ENCODE measurements at regions not wholly inside any gene's neighbourhood (a gene's known extent, or its start where the extent isn't known, plus 50 kb on each side); places are given as distances from the start of the nearest gene placed in this dataset.
"Not testable (repeated sequence)": the region's sequence is repeated elsewhere in the genome, so short reads cannot be mapped to it uniquely, and the experiment has no call there.

DNA sequence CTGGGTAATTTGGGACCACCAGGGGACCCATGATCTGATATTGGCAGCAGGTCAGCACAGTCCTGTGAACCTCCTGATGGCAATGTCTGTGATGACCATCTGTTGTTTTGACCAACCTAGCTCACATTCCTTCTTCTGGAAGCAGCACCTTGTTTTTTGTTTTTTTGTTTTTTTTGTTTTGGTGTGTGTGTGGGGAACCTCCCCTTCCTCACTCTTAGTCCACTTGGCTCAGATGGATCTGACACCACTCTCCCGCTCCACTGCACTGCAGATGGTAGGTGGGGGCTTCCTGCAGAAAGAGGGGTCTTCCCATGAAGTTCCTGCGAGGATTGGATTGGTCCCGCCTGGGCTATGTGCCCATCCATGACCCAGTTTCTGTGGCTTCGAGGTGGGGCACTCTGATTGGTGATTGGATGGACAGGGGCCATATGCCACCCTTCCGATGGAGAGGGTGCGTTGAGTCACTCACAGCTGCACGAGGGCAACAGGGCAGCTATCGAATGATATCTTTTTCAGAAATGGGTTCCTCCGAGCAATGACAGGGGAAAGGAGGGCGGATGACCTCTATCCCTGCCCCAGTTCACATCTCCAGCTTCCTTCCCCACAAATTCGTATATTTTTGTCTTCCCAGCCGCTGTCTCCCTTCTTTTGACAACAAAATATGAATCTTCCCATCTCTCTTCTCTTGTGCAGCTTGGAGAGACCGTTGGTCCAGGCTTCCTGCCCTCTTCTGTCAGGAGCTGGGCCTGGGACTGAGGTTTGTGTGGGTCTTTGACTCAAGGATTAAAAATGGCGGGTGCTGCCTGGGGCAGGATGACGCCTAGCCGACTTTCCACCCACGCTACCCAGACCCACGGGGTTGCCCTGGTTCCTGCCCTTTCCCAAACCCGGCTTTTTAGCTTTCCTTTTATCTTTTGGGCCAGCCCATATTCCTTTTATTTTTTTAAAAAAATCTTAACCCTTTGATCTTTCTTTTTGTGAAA is 132.1 kb upstream of the KCNG1 start:
- DNase-seq = no peak

GRCh38 chr20:51153867-51154707 is 131.2 kb upstream of the KCNG1 start:
- DNase-seq = no peak

- no peak for DNase-seq
Measured at GRCh38 chr20:51148941-51149340, 126.0 kb upstream of the KCNG1 start.

- no peak for DNase-seq
Measured at GRCh38 chr20:51144476-51144875, 121.6 kb upstream of the KCNG1 start.

GRCh38 chr20:51143652-51144051 is 120.7 kb upstream of the KCNG1 start:
- no peak for DNase-seq

GRCh38 chr20:51142448-51142847 is 119.5 kb upstream of the KCNG1 start:
- no peak for DNase-seq

DNA sequence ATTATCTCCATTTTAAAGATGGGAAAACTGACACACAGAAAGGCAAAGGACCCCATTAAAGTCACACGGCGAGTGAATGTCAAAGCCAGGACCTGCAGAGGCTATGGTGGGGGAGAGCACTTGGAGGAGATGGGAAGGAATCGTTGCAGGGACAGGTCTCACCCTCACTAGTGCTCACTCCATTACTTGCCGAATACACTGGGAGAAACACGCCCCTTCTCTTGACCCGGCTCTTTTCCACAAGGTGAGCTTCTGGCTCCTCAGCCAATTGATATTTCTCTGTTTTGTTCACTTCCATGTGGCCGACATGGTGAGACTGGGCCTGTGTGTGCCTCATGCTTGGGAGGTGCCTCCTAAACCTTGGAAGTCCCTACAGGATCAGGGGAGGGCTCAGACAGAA is 117.8 kb upstream of the KCNG1 start:
- DNase-seq = no peak

- DNase-seq = no peak
Measured at GRCh38 chr20:51139891-51140290, 117.0 kb upstream of the KCNG1 start.

- DNase-seq = no peak
Measured at GRCh38 chr20:51138576-51138975, 115.7 kb upstream of the KCNG1 start.

DNA sequence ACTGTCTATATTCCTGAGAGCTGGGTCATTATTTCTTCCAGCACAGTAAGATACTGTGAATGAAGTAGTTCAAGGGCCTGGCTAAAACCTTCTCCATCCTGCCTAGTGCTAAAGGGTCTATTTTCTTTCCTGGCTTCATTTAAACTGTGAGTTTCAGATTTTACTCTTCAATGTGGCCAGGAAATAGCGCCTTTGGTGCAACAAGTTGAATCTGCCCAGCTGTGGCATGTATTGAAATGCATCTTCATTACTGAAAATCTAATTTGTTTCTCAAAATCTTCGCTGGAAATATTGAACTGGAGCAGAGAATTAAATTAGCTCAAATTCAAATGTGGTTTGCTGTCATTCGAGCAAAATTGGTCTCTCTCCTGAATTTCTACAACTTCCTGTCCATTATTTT is 114.6 kb upstream of the KCNG1 start:
- no peak for DNase-seq

DNA sequence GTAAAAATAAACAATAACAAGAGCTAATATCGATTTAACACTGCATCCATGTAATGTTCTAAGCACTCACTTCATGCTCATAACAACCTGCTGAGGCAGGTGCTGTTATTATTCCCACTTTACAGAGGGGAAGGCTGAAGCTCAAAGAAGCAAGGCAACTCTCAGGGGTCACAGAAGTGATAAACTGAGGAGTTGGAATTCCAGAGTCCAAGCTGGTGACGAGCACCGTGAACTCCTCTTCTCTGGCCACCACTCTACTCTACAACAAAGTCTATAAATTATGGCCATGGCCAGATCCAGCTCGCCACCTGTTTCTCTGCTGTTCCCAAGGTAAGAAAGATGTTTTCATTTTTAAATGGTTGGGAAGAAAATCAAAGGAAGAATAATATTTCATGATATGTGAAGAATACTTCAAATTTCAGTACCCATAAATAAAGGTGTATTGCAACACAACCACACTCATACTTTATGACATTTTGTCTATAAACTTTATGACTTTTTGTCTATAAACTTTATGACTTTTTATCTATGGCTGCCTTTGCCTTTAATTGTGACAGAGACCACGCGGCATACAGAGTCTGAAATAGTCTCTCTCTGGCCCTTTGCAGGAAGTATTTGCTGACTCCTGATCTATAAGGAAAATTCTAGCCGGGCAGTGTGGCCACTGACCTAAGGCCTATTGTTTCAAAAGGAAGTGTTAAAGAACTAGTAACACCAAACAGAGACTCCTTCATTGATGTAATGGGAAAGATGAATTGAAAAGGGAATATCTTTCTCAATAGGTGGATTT is 113.2 kb upstream of the KCNG1 start:
- DNase-seq = no peak

DNA sequence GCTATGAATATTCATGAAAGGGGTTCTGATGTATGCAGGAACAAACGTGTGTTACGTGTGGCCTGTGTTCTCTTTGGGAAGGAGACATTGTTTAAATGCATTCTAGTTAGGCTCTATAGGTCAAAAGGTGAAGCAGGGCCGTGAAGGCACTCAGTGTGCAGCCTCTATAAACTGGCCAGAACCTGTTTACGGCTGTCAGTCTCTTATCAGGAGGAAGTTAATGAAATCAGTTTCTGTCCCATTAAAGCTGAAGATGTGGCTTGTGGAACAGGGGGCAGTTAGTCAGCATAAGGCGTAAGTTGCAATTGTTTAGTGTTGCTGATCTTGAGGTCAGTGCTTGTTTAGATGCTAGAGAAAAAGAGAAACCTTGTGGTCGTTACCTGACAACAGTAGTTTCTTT is 111.5 kb upstream of the KCNG1 start:
- DNase-seq = no peak

GRCh38 chr20:51132279-51132678 is 109.4 kb upstream of the KCNG1 start:
- no peak for DNase-seq

DNA sequence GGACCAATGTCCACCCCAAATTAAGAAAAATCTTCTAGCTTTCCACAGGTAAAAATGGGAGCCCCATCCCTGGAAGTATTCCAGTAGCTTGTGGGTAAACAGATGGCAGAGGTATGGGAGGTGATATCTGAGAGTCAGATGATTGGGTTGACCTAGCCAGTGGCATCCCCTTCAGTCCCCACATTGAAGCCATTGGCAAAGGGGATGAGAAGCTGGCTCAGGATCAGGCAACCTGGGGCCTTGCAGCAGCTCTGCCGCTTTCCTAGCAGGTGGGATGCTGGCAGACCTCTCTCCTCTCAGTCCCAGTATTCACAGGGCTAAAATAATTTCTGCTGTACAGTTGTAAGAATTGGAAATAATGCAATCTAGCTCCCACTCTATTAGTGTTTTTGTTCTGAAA is 108.9 kb upstream of the KCNG1 start:
- DNase-seq = no peak

GRCh38 chr20:51129147-51129776 is 106.4 kb upstream of the KCNG1 start:
- no peak for DNase-seq

DNA sequence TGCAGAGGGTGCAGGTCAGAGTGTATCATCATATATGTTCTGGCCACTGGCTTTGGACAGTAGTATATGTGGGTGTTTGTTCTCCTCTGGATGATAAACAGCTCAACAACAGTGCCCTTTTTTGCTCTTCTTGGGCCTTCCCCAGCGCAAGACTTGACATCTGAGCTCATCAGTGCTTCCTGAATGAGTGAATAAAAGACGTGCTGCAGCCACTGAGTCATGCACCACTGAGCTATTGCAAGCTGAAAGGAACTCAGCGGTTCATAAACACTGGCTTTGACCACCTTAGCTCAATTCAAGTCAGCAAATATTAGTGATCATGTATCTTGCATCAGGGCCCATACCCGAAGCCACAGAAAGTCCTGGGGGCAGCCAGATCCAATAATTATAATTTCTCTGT is 105.3 kb upstream of the KCNG1 start:
- no peak for DNase-seq

DNA sequence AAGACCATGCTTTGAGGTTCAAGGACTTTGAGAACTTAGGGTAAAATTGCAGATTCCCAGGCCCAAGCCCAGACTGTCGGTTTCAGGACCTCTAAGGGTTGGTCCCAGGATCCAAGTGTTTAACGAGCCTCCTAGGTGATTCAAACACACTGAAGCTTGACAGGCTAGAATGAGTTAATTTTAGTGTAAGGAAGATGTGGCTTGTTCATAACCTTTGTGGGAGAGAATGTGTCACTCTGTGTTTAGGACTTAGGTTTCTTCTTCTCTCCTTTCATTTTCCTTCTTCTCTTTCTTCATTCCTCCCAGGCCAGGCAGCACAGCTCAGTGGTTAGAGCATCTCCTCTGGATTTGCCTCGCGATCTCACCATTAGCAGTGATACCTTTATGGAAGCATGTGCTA is 104.8 kb upstream of the KCNG1 start:
- DNase-seq = no peak

- no peak for DNase-seq
Measured at GRCh38 chr20:51126337-51126736, 103.4 kb upstream of the KCNG1 start.

DNA sequence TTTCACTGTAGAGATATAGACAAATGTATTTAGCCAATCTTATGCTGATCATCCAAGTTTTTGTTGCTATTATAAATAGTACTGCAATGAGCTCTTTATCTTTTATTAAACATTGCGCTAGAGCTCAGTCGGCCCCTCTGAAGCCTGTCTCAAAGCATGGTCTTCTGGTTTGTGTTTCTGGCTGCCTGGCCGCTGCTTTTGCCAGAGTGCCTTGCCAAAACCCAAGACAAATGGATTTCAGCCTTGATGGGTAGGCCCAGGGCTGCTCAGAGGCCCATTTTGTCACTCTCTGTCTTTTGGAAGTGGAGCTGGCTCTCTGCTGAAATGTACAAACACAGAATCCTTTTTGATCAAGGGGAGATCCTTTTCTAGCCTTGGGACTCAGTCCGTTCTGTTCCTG is 102.9 kb upstream of the KCNG1 start:
- DNase-seq = no peak

DNA sequence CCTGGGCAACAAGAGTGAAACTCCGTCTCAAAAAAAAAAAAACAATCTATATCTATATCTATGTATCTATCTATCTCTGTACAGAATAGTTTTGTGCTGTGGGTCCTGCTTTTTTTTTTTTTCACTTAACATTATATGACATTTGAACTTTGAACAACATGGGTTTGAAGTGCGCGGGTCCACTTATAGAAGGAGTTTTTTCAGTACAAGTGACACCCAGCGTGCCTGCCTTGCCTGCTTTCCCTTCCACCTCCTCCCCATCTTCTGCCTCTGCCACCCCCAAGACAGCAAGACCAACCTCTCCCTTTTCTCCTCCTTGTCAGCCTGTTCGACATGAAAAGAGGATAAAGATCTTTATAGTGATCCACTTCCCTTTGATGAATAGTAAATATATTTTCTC is 102.2 kb upstream of the KCNG1 start:
- no peak for DNase-seq

DNA sequence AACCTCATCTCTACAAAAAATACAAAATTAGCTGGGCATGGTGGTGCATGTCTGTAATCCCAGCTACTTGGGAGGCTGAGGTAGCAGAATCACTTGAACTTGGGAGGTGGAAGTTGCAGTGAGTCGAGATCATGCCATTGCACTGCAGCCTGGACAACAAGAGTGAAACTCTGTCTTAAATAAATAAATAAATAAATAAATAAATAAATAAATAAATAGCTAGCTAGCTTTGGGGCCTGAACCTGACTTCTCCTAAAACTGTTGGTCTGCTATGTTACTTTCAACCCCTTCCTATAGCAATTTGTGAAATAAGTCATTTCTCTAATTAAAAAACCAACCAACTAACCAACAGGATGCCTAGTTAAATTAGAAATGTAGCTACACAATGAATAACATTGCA is 101.0 kb upstream of the KCNG1 start:
- DNase-seq = not testable (repeated sequence)

- DNase-seq = no peak
Measured at GRCh38 chr20:51122931-51123658, 100.2 kb upstream of the KCNG1 start.

All from stimulated activated CD4-positive, alpha-beta T cell treated with anti-CD3 and anti-CD28 coated beads, Interleukin-12 subunit alpha, Interleukin-12 subunit beta, amount 100 ng/mL, for 4 hours (primary cell).